Muscle of leg (tissue), 3 donors: ENCODE measurements at regions not wholly inside any gene's neighbourhood (a gene's known extent, or its start where the extent isn't known, plus 50 kb on each side); places are given as distances from the start of the nearest gene placed in this dataset.
A peak's percentile ranks its signal among the peaks of the same experiment; 100 is the strongest.
"Not testable (repeated sequence)": the region's sequence is repeated elsewhere in the genome, so short reads cannot be mapped to it uniquely, and the experiment has no call there.

Experiments used
- DNase-seq: peaks from one replicate; pipeline ENCODE4 v3.0.0; 2013
- H3K27ac ChIP-seq: one replicate; pipeline ENCODE4 v1.5.1; 2013; ENCODE audit warnings: mild to moderate bottlenecking, low read length, control low read depth
- H3K27me3 ChIP-seq: one replicate; pipeline ENCODE4 v1.6.1; 2013; ENCODE audit warnings: low read length; ENCODE audit not compliant: control insufficient read depth, insufficient read depth
- H3K36me3 ChIP-seq: one replicate; pipeline ENCODE4 v1.6.1; 2013; ENCODE audit warnings: low read length; ENCODE audit not compliant: control insufficient read depth, insufficient read depth
- H3K4me1 ChIP-seq: one replicate; pipeline ENCODE4 v1.6.1; 2013; ENCODE audit warnings: low read length; ENCODE audit not compliant: control insufficient read depth, insufficient read depth
- H3K4me3 ChIP-seq: one replicate; pipeline ENCODE4 v1.5.1; 2013; ENCODE audit warnings: low read length, control low read depth
- H3K9me3 ChIP-seq: replicated peaks from 2 replicates; pipeline ENCODE4 v1.6.1; 2013; ENCODE audit warnings: low read depth, low read length; ENCODE audit not compliant: control insufficient read depth
- WGBS: methylation state at CpG from one replicate; pipeline ENCODE4 v1.1.5; 2013; ENCODE audit warnings: missing lambda C conversion rate; ENCODE audit not compliant: insufficient coverage; 5-methylcytosine and 5-hydroxymethylcytosine counted together

- Histone ChIP-seq H3K4me3 (no peak overlapping the region), H3K9me3 (no peaks in the 10 kb centered on the region), H3K36me3 (no peaks in the 10 kb centered on the region), H3K4me1 (peaks cover 6% of the 10 kb centered on the region), H3K27me3 (no peaks in the 10 kb centered on the region), H3K27ac (no peak overlapping the region)
- no peak for DNase-seq
- WGBS, result 56% methylated on average over 3 of the region's 3 CpGs
Observed at GRCh38 chr1:78240755-78241154, 195.0 kb downstream of the GIPC2 start.

GRCh38 chr1:78247079-78247478 lies 201.3 kb downstream of the GIPC2 start:
- Histone ChIP-seq H3K27ac (no peak overlapping the region), H3K4me3 (no peak overlapping the region), H3K9me3 (no peaks in the 10 kb centered on the region), H3K27me3 (no peaks in the 10 kb centered on the region), H3K36me3 (no peaks in the 10 kb centered on the region), H3K4me1 (no peaks in the 10 kb centered on the region)
- WGBS, result no CpG with 5 or more reads among the region's 2 CpGs
- no peak for DNase-seq

GRCh38 chr1:78250201-78250600 lies 204.4 kb downstream of the GIPC2 start:
- 38% methylated on average over 1 of the region's 4 CpGs for WGBS
- H3K27me3 ChIP-seq, result no peaks in the 10 kb centered on the region

GRCh38 chr1:78254517-78254916 lies 208.8 kb downstream of the GIPC2 start:
- WGBS, result no CpG with 5 or more reads among the region's 3 CpGs
- H3K27ac ChIP-seq, result no peak overlapping the region
- no peaks in the 10 kb centered on the region for H3K27me3 ChIP-seq
- H3K4me3 ChIP-seq, result no peak overlapping the region
- H3K36me3 ChIP-seq, result no peaks in the 10 kb centered on the region
- no peak for DNase-seq
- H3K9me3 ChIP-seq, result no peaks in the 10 kb centered on the region
- H3K4me1 ChIP-seq, result peaks cover 3% of the 10 kb centered on the region

More at GRCh38 chr1:78250201-78250600, 204.4 kb downstream of the GIPC2 start:
- H3K27ac ChIP-seq, result no peak overlapping the region
- peak; percentile 54 for DNase-seq
- H3K4me1 ChIP-seq, result no peaks in the 10 kb centered on the region
- H3K4me3 ChIP-seq, result no peak overlapping the region
- H3K9me3 ChIP-seq, result no peaks in the 10 kb centered on the region
- no peaks in the 10 kb centered on the region for H3K36me3 ChIP-seq

GRCh38 chr1:78255383-78255782 lies 209.6 kb downstream of the GIPC2 start:
- Histone ChIP-seq H3K9me3 (no peaks in the 10 kb centered on the region), H3K36me3 (no peaks in the 10 kb centered on the region), H3K4me3 (no peak overlapping the region), H3K4me1 (peaks cover 3% of the 10 kb centered on the region), H3K27me3 (no peaks in the 10 kb centered on the region), H3K27ac (peak overlapping the region; percentile 25)
- peak; percentile 59 for DNase-seq
- WGBS, result no CpG with 5 or more reads among the region's 2 CpGs

- H3K4me3 ChIP-seq, result no peak overlapping the region
- peak; percentile 85 for DNase-seq
- H3K4me1 ChIP-seq, result peaks cover 3% of the 10 kb centered on the region
- peak overlapping the region; percentile 29 for H3K27ac ChIP-seq
- H3K27me3 ChIP-seq, result no peaks in the 10 kb centered on the region
- no peaks in the 10 kb centered on the region for H3K36me3 ChIP-seq
- no CpG with 5 or more reads among the region's 1 CpG for WGBS
- H3K9me3 ChIP-seq, result no peaks in the 10 kb centered on the region
Observed at GRCh38 chr1:78255846-78256245, 210.1 kb downstream of the GIPC2 start.

GRCh38 chr1:78263459-78263858 lies 217.7 kb downstream of the GIPC2 start:
- Histone ChIP-seq H3K36me3 (no peaks in the 10 kb centered on the region), H3K27me3 (no peaks in the 10 kb centered on the region), H3K4me1 (peaks cover 4% of the 10 kb centered on the region), H3K9me3 (no peaks in the 10 kb centered on the region), H3K4me3 (no peak overlapping the region), H3K27ac (no peak overlapping the region)
- no CpG with 5 or more reads among the region's 2 CpGs for WGBS
- DNase-seq, result no peak

- Histone ChIP-seq H3K4me3 (no peak overlapping the region), H3K36me3 (no peaks in the 10 kb centered on the region), H3K27ac (no peak overlapping the region), H3K27me3 (no peaks in the 10 kb centered on the region), H3K4me1 (peaks cover 4% of the 10 kb centered on the region), H3K9me3 (no peaks in the 10 kb centered on the region)
- no CpG with 5 or more reads among the region's 1 CpG for WGBS
- no peak for DNase-seq
Observed at GRCh38 chr1:78263946-78264345, 218.2 kb downstream of the GIPC2 start.

- H3K27ac ChIP-seq, result no peak overlapping the region
- H3K36me3 ChIP-seq, result no peaks in the 10 kb centered on the region
- peaks cover 4% of the 10 kb centered on the region for H3K4me1 ChIP-seq
- no CpG with 5 or more reads among the region's 3 CpGs for WGBS
- no peak overlapping the region for H3K4me3 ChIP-seq
- H3K9me3 ChIP-seq, result no peaks in the 10 kb centered on the region
- DNase-seq, result no peak
- H3K27me3 ChIP-seq, result no peaks in the 10 kb centered on the region
Observed at GRCh38 chr1:78267513-78268218, 221.9 kb downstream of the GIPC2 start.

- Histone ChIP-seq H3K27ac (no peak overlapping the region), H3K4me3 (no peak overlapping the region), H3K4me1 (no peaks in the 10 kb centered on the region), H3K27me3 (no peaks in the 10 kb centered on the region), H3K36me3 (no peaks in the 10 kb centered on the region), H3K9me3 (no peaks in the 10 kb centered on the region)
- DNase-seq, result no peak
- WGBS, result no CpG with 5 or more reads among the region's 2 CpGs
Observed at GRCh38 chr1:78269591-78269990, 221.2 kb upstream of the PTGFR start.

GRCh38 chr1:78271423-78271822 lies 219.4 kb upstream of the PTGFR start:
- not testable (repeated sequence) for H3K4me3 ChIP-seq, H3K27ac ChIP-seq, DNase-seq, H3K36me3 ChIP-seq, H3K4me1 ChIP-seq, H3K27me3 ChIP-seq, H3K9me3 ChIP-seq
- WGBS, result no CpG with 5 or more reads among the region's 2 CpGs
